IMR-90 (cell line): ENCODE measurements at regions not wholly inside any gene's neighbourhood (a gene's known extent, or its start where the extent isn't known, plus 50 kb on each side); places are given as distances from the start of the nearest gene placed in this dataset.

ENCODE experiments used
- CEBPB ChIP-seq: IDR thresholded peaks from 2 replicates; pipeline ENCODE4 v1.6.1; 2012; ENCODE audit warnings: low read depth, low read length, improper control_type of control experiment
- CHD1 ChIP-seq: IDR thresholded peaks from 2 replicates; pipeline ENCODE4 v1.6.1; 2012; ENCODE audit warnings: low read depth, low read length, improper control_type of control experiment
- ELK1 ChIP-seq: fragments of 150-350 bp; IDR thresholded peaks from 2 replicates; pipeline ENCODE4 v1.6.1; 2016; ENCODE audit warnings: low read depth, mild to moderate bottlenecking, low read length, moderate library complexity, borderline replicate concordance
- MAFK ChIP-seq: IDR thresholded peaks from 2 replicates; pipeline ENCODE4 v1.6.1; 2012; ENCODE audit warnings: low read depth, low read length, improper control_type of control experiment
- MXI1 ChIP-seq: IDR thresholded peaks from 2 replicates; pipeline ENCODE4 v1.6.1; 2012; ENCODE audit warnings: low read depth, mild to moderate bottlenecking, low read length, moderate library complexity, borderline replicate concordance
- NFE2L2 ChIP-seq: fragments of 150-350 bp; IDR thresholded peaks from 2 replicates; pipeline ENCODE4 v1.6.1; 2016; ENCODE audit warnings: low read depth, mild to moderate bottlenecking, low read length
- POLR2A ChIP-seq: IDR thresholded peaks from 2 replicates; pipeline ENCODE4 v1.6.1; 2012; ENCODE audit warnings: mild to moderate bottlenecking, low read depth, low read length
- RCOR1 ChIP-seq: IDR thresholded peaks from 2 replicates; pipeline ENCODE4 v1.6.1; 2012; ENCODE audit warnings: mild to moderate bottlenecking, low read length, improper control_type of control experiment; ENCODE audit not compliant: insufficient replicate concordance
- USF2 ChIP-seq: fragments of 150-350 bp; IDR thresholded peaks from 2 replicates; pipeline ENCODE4 v1.6.1; 2017; ENCODE audit warnings: mild to moderate bottlenecking, antibody characterized with exemption, low read length, low read depth
- TF ChIP-seq, protein P1 (sequence below): conservative IDR thresholded peaks from 2 replicates; pipeline ENCODE4 v1.5.1; 2012; ENCODE audit warnings: mild to moderate bottlenecking, low read depth, low read length, improper control_type of control experiment

DNA sequence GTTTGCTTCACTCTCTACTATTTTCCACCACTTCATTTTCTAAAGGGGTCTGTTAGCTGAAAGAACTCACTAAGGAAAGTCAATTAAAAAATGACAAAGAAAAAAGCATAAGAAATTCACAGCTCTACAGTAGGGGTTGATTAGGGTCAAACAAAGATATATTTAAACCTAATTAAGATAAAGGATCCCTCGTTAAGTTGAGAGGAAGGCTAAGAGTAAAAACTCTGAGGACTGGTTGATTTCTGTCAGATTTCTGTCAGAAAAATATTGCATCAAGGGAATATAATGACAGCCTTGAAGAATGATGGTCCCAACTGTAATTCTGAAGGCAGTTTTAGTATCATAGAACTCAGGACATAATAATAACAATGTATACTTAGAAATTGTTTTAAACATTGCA, 218.0 kb downstream of the QDPR start:
- TF ChIP-seq, protein P1, sequence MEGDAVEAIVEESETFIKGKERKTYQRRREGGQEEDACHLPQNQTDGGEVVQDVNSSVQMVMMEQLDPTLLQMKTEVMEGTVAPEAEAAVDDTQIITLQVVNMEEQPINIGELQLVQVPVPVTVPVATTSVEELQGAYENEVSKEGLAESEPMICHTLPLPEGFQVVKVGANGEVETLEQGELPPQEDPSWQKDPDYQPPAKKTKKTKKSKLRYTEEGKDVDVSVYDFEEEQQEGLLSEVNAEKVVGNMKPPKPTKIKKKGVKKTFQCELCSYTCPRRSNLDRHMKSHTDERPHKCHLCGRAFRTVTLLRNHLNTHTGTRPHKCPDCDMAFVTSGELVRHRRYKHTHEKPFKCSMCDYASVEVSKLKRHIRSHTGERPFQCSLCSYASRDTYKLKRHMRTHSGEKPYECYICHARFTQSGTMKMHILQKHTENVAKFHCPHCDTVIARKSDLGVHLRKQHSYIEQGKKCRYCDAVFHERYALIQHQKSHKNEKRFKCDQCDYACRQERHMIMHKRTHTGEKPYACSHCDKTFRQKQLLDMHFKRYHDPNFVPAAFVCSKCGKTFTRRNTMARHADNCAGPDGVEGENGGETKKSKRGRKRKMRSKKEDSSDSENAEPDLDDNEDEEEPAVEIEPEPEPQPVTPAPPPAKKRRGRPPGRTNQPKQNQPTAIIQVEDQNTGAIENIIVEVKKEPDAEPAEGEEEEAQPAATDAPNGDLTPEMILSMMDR, result no peak
- TF ChIP-seq NFE2L2 (no peak), USF2 (no peak), POLR2A (no peak), CEBPB (no peak), RCOR1 (no peak), ELK1 (no peak), MAFK (no peak), CHD1 (no peak), MXI1 (no peak)
